ENCODE measurements at regions not wholly inside any gene's neighbourhood (a gene's known extent, or its start where the extent isn't known, plus 50 kb on each side); places are given as distances from the start of the nearest gene placed in this dataset.

DNA sequence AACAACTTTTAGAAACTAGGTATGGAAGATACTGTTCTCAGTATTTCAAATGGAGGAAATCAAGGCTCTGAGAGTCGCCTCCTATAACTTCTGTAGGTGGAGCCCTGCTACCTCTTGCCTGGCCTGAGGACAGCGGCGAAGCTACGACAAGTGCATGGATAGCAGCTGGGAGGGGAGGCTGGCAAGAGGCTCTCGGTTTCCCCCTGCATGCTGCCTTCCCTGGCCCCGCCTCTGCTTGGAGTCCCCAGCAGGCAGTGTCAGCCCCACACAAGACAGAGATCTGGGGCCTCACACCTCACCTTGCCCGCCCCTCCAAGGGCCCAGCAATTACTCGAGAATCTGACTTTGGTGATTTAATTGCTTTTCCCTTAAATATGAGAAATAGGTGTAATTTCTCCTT, 107.6 kb upstream of the POU3F3 start:
- H3K4me2 ChIP-seq (replicated peaks; ENCODE audit: extremely low read depth, low read length, poor library complexity, severe bottlenecking) = no peak overlapping the region
- no peaks in the 10 kb centered on the region for H3K27me3 ChIP-seq (ENCODE audit: control insufficient read depth in 2 of 2, insufficient read depth in 2 of 2, low read length in 2 of 2)
- no peaks in the 10 kb centered on the region for H3K36me3 Mint-ChIP-seq
- intact Hi-C loops (cut with micrococcal nuclease) = no loop called here
- H3K27ac Mint-ChIP-seq = no peak overlapping the region
- no peaks in the 10 kb centered on the region for H4K20me1 ChIP-seq (ENCODE audit: insufficient read depth, low read length)
- no peak overlapping the region for H3K27ac ChIP-seq (ENCODE audit: low read depth in 1 of 2, low read length in 2 of 2)
- 100% methylated on average over 4 of the region's 8 CpGs for WGBS (ENCODE audit: insufficient coverage)
- H3K4me3 ChIP-seq (replicated peaks in 1 of 3; ENCODE audit: low read depth in 2 of 3, low read length in 3 of 3) = no peak overlapping the region
- no peaks in the 10 kb centered on the region for H3K4me1 ChIP-seq (ENCODE audit: control insufficient read depth in 1 of 2, insufficient read depth in 2 of 2, low read length in 2 of 2)
- no peak overlapping the region for H2AFZ ChIP-seq (ENCODE audit: insufficient read depth, low read depth, low read length, poor library complexity, severe bottlenecking)
- no peak overlapping the region for H3K9ac ChIP-seq (ENCODE audit: insufficient read depth, low read length, poor library complexity, severe bottlenecking)
- peaks cover 0 to 4% (median 0%) of the 10 kb centered on the region in 7 donors for H3K9me3 Mint-ChIP-seq
- no peaks in the 10 kb centered on the region for H3K79me2 ChIP-seq (ENCODE audit: insufficient read depth, low read length)
- TF ChIP-seq, protein P1, sequence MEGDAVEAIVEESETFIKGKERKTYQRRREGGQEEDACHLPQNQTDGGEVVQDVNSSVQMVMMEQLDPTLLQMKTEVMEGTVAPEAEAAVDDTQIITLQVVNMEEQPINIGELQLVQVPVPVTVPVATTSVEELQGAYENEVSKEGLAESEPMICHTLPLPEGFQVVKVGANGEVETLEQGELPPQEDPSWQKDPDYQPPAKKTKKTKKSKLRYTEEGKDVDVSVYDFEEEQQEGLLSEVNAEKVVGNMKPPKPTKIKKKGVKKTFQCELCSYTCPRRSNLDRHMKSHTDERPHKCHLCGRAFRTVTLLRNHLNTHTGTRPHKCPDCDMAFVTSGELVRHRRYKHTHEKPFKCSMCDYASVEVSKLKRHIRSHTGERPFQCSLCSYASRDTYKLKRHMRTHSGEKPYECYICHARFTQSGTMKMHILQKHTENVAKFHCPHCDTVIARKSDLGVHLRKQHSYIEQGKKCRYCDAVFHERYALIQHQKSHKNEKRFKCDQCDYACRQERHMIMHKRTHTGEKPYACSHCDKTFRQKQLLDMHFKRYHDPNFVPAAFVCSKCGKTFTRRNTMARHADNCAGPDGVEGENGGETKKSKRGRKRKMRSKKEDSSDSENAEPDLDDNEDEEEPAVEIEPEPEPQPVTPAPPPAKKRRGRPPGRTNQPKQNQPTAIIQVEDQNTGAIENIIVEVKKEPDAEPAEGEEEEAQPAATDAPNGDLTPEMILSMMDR (IDR thresholded peaks at IDR 0.05) = no peak
- H3K27me3 Mint-ChIP-seq (ENCODE audit: low read depth in 3 of 3) = peaks cover 3 to 6% (median 3%) of the 10 kb centered on the region in 3 donors
- H3K4me3 Mint-ChIP-seq = no peak overlapping the region
- H3K36me3 ChIP-seq (replicated peaks in 1 of 2; ENCODE audit: control insufficient read depth in 1 of 2, insufficient read depth in 2 of 2, low read length in 2 of 2) = no peaks in the 10 kb centered on the region
- H3K9me3 ChIP-seq (replicated peaks in 1 of 2; ENCODE audit: control insufficient read depth in 1 of 2, insufficient read depth in 1 of 2, low read length in 2 of 2) = no peaks in the 10 kb centered on the region
- no peaks in the 10 kb centered on the region for H3K4me1 Mint-ChIP-seq
- DNase-seq = no peak

DNA sequence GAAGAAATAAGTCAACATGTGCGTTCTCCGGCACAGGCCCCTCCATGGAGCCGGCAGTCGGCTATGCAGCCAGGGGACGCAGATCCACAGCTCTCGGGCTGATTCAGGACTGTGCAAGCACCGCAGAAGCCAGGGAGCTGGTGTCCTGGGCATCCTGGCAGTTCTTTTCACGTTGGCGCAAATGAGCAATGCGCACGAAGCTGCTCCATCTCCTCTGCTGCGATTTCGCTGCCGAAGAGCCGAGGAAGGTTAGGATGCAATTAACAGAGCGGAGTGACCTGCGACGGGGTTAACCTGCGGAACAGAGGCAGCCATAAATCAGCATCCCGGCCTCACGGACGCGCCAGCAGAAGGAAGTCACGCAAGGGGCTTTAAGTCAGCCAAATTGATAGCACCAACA, 107.1 kb upstream of the POU3F3 start:
- Histone ChIP-seq H3K4me2 (replicated peaks; ENCODE audit: extremely low read depth, low read length, poor library complexity, severe bottlenecking) (no peak overlapping the region), H3K27ac (ENCODE audit: low read depth in 1 of 2, low read length in 2 of 2) (no peak overlapping the region), H3K4me1 (ENCODE audit: control insufficient read depth in 1 of 2, insufficient read depth in 2 of 2, low read length in 2 of 2) (no peaks in the 10 kb centered on the region), H2AFZ (ENCODE audit: insufficient read depth, low read depth, low read length, poor library complexity, severe bottlenecking) (no peak overlapping the region), H3K27me3 (ENCODE audit: control insufficient read depth in 2 of 2, insufficient read depth in 2 of 2, low read length in 2 of 2) (no peaks in the 10 kb centered on the region), H3K79me2 (ENCODE audit: insufficient read depth, low read length) (no peaks in the 10 kb centered on the region), H4K20me1 (ENCODE audit: insufficient read depth, low read length) (no peaks in the 10 kb centered on the region), H3K9ac (ENCODE audit: insufficient read depth, low read length, poor library complexity, severe bottlenecking) (no peak overlapping the region), H3K36me3 (replicated peaks in 1 of 2; ENCODE audit: control insufficient read depth in 1 of 2, insufficient read depth in 2 of 2, low read length in 2 of 2) (no peaks in the 10 kb centered on the region), H3K9me3 (replicated peaks in 1 of 2; ENCODE audit: control insufficient read depth in 1 of 2, insufficient read depth in 1 of 2, low read length in 2 of 2) (no peaks in the 10 kb centered on the region), H3K4me3 (replicated peaks in 1 of 3; ENCODE audit: low read depth in 2 of 3, low read length in 3 of 3) (no peak overlapping the region)
- H3K36me3 Mint-ChIP-seq = no peaks in the 10 kb centered on the region
- no peak overlapping the region for H3K27ac Mint-ChIP-seq
- no peak for DNase-seq
- peaks cover 0 to 4% (median 0%) of the 10 kb centered on the region in 7 donors for H3K9me3 Mint-ChIP-seq
- no peak overlapping the region for H3K4me3 Mint-ChIP-seq
- H3K4me1 Mint-ChIP-seq = no peaks in the 10 kb centered on the region
- peaks cover 3 to 6% (median 3%) of the 10 kb centered on the region in 3 donors for H3K27me3 Mint-ChIP-seq (ENCODE audit: low read depth in 3 of 3)
- intact Hi-C loops (cut with micrococcal nuclease) = no loop called here
- 97% methylated on average over 20 of the region's 24 CpGs for WGBS (ENCODE audit: insufficient coverage)
- TF ChIP-seq, protein P1 (IDR thresholded peaks at IDR 0.05) = no peak
